Activated naive CD4-positive, alpha-beta T cell treated with anti-CD3 and anti-CD28 coated beads for 36 hours (primary cell): ENCODE measurements at regions not wholly inside any gene's neighbourhood (a gene's known extent, or its start where the extent isn't known, plus 50 kb on each side); places are given as distances from the start of the nearest gene placed in this dataset.

ENCODE experiments used
- CTCF ChIA-PET: fragments of 350-600 bp; sonication (Branson Sonifier 250); formaldehyde crosslinking; loops from one replicate; lab custom pipeline; 2021; ENCODE audit warnings: antibody characterized with exemption; lab: Charles Lee
- DNase-seq: peaks from one replicate; pipeline ENCODE4 v3.0.0-alpha.2; 2020
- H3K27ac Mint-ChIP-seq: one replicate; pipeline ENCODE4 v1.8.0; 2021; ENCODE audit warnings: mild to moderate bottlenecking, mixed read lengths
- H3K27me3 Mint-ChIP-seq: one replicate; pipeline ENCODE4 v1.8.0; 2021; ENCODE audit warnings: low read depth, mixed read lengths
- H3K36me3 Mint-ChIP-seq: one replicate; pipeline ENCODE4 v1.8.0; 2021; ENCODE audit warnings: low read depth, mixed read lengths
- H3K4me1 Mint-ChIP-seq: one replicate; pipeline ENCODE4 v1.8.0; 2021; ENCODE audit warnings: low read depth, mixed read lengths
- H3K4me3 Mint-ChIP-seq: one replicate; pipeline ENCODE4 v1.8.0; 2021; ENCODE audit warnings: mild to moderate bottlenecking, moderate library complexity, mixed read lengths
- H3K9me3 Mint-ChIP-seq: one replicate; pipeline ENCODE4 v1.8.0; 2021; ENCODE audit warnings: mixed read lengths
- intact Hi-C: fragments of 100-400 bp; cut with micrococcal nuclease; formaldehyde crosslinking; loops from one replicate; pipeline ENCODE4 v1.15.1; 2023

- no peak for DNase-seq
- Mint-ChIP-seq H3K4me1 (no peaks in the 10 kb centered on the region), H3K27ac (no peak overlapping the region), H3K27me3 (no peaks in the 10 kb centered on the region), H3K9me3 (peaks cover 2% of the 10 kb centered on the region), H3K36me3 (no peaks in the 10 kb centered on the region), H3K4me3 (no peak overlapping the region)
- intact Hi-C loops = no loop called here
- CTCF ChIA-PET = no interaction called here
Observed at GRCh38 chr2:49225126-49225525, 70.8 kb upstream of the FSHR start.

GRCh38 chr2:49224426-49225010, 70.2 kb upstream of the FSHR start:
- H3K4me1 Mint-ChIP-seq = no peaks in the 10 kb centered on the region
- no peak for DNase-seq
- no peak overlapping the region for H3K27ac Mint-ChIP-seq
- H3K27me3 Mint-ChIP-seq = no peaks in the 10 kb centered on the region
- CTCF ChIA-PET = no interaction called here
- no peak overlapping the region for H3K4me3 Mint-ChIP-seq
- intact Hi-C loops = no loop called here
- H3K36me3 Mint-ChIP-seq = no peaks in the 10 kb centered on the region
- H3K9me3 Mint-ChIP-seq = peaks cover 2% of the 10 kb centered on the region

GRCh38 chr2:49222975-49223528, 68.7 kb upstream of the FSHR start:
- no peaks in the 10 kb centered on the region for H3K36me3 Mint-ChIP-seq
- H3K27me3 Mint-ChIP-seq = no peaks in the 10 kb centered on the region
- DNase-seq = no peak
- no peak overlapping the region for H3K27ac Mint-ChIP-seq
- intact Hi-C loops = no loop called here
- H3K4me3 Mint-ChIP-seq = no peak overlapping the region
- CTCF ChIA-PET = no interaction called here
- H3K9me3 Mint-ChIP-seq = peaks cover 2% of the 10 kb centered on the region
- no peaks in the 10 kb centered on the region for H3K4me1 Mint-ChIP-seq

GRCh38 chr2:49219741-49220140, 65.4 kb upstream of the FSHR start:
- DNase-seq = no peak
- Mint-ChIP-seq H3K27me3 (no peaks in the 10 kb centered on the region), H3K9me3 (peaks cover 2% of the 10 kb centered on the region), H3K4me3 (no peak overlapping the region), H3K27ac (no peak overlapping the region), H3K4me1 (no peaks in the 10 kb centered on the region), H3K36me3 (no peaks in the 10 kb centered on the region)
- CTCF ChIA-PET = no interaction called here
- intact Hi-C loops = no loop called here

- Mint-ChIP-seq H3K36me3 (no peaks in the 10 kb centered on the region), H3K27me3 (no peaks in the 10 kb centered on the region), H3K27ac (no peak overlapping the region), H3K4me3 (no peak overlapping the region), H3K9me3 (peaks cover 6% of the 10 kb centered on the region), H3K4me1 (no peaks in the 10 kb centered on the region)
- CTCF ChIA-PET = no interaction called here
- no peak for DNase-seq
- intact Hi-C loops = no loop called here
Observed at GRCh38 chr2:49210191-49210590, 55.9 kb upstream of the FSHR start.

- H3K27me3 Mint-ChIP-seq = no peaks in the 10 kb centered on the region
- no peak overlapping the region for H3K27ac Mint-ChIP-seq
- no peaks in the 10 kb centered on the region for H3K4me1 Mint-ChIP-seq
- intact Hi-C loops = no loop called here
- CTCF ChIA-PET = no interaction called here
- no peaks in the 10 kb centered on the region for H3K36me3 Mint-ChIP-seq
- no peak overlapping the region for H3K4me3 Mint-ChIP-seq
- no peaks in the 10 kb centered on the region for H3K9me3 Mint-ChIP-seq
- DNase-seq = no peak
Observed at GRCh38 chr2:49207204-49207603, 52.9 kb upstream of the FSHR start.
